ENCODE measurements at regions not wholly inside any gene's neighbourhood (a gene's known extent, or its start where the extent isn't known, plus 50 kb on each side); places are given as distances from the start of the nearest gene placed in this dataset.
A peak's percentile ranks its signal among the peaks of the same experiment; 100 is the strongest.
"Not testable (repeated sequence)": the region's sequence is repeated elsewhere in the genome, so short reads cannot be mapped to it uniquely, and the experiment has no call there.

DNA sequence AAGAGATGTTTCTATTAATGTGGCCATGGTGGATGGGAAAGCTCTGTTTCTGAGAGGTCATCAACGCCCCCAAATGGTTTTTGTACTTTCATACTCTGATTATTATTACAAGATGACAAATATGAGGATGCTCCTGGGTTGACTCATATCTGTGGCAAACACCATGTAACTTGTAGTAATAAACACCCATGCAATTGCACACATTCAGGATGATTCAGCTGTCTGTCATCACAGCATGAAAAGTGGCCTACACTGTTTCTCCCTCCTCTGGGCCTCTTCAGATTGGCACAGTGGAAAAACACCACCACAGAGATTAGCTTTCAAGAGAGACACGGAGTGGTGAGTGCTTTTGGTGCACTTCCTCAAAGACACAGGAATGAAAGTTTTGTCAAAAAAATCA, 85.4 kb downstream of the MTNR1B start:
- H3K27me3 ChIP-seq (ENCODE audit: control insufficient read depth, insufficient read depth, low read length) = no peaks in the 10 kb centered on the region
- no peak overlapping the region for H3K4me3 ChIP-seq (ENCODE audit: low read length)
- H3K4me1 ChIP-seq (ENCODE audit: control insufficient read depth, low read depth, low read length) = no peaks in the 10 kb centered on the region
- H3K9me3 ChIP-seq (ENCODE audit: control insufficient read depth, low read depth, low read length) = no peaks in the 10 kb centered on the region
- H3K9ac ChIP-seq (ENCODE audit: low read length) = no peak overlapping the region
- no peak overlapping the region for H3K27ac ChIP-seq (ENCODE audit: low read length)
- no peaks in the 10 kb centered on the region for H3K36me3 ChIP-seq (ENCODE audit: control insufficient read depth, low read depth, low read length)

- Histone ChIP-seq H3K9me3 (ENCODE audit: control insufficient read depth, low read depth, low read length) (no peaks in the 10 kb centered on the region), H3K36me3 (ENCODE audit: control insufficient read depth, low read depth, low read length) (no peaks in the 10 kb centered on the region), H3K27ac (ENCODE audit: low read length) (no peak overlapping the region), H3K4me1 (ENCODE audit: control insufficient read depth, low read depth, low read length) (no peaks in the 10 kb centered on the region), H3K4me3 (ENCODE audit: low read length) (no peak overlapping the region), H3K27me3 (ENCODE audit: control insufficient read depth, insufficient read depth, low read length) (no peaks in the 10 kb centered on the region), H3K9ac (ENCODE audit: low read length) (no peak overlapping the region)
These were observed 89.9 kb downstream of the MTNR1B start for GRCh38 chr11:93059117-93059957.

GRCh38 chr11:93063086-93063485, 93.6 kb downstream of the MTNR1B start:
- H3K27ac ChIP-seq (ENCODE audit: low read length) = no peak overlapping the region
- H3K36me3 ChIP-seq (ENCODE audit: control insufficient read depth, low read depth, low read length) = no peaks in the 10 kb centered on the region
- H3K9me3 ChIP-seq (ENCODE audit: control insufficient read depth, low read depth, low read length) = no peaks in the 10 kb centered on the region
- H3K9ac ChIP-seq (ENCODE audit: low read length) = no peak overlapping the region
- H3K27me3 ChIP-seq (ENCODE audit: control insufficient read depth, insufficient read depth, low read length) = no peaks in the 10 kb centered on the region
- no peak overlapping the region for H3K4me3 ChIP-seq (ENCODE audit: low read length)
- no peaks in the 10 kb centered on the region for H3K4me1 ChIP-seq (ENCODE audit: control insufficient read depth, low read depth, low read length)

DNA sequence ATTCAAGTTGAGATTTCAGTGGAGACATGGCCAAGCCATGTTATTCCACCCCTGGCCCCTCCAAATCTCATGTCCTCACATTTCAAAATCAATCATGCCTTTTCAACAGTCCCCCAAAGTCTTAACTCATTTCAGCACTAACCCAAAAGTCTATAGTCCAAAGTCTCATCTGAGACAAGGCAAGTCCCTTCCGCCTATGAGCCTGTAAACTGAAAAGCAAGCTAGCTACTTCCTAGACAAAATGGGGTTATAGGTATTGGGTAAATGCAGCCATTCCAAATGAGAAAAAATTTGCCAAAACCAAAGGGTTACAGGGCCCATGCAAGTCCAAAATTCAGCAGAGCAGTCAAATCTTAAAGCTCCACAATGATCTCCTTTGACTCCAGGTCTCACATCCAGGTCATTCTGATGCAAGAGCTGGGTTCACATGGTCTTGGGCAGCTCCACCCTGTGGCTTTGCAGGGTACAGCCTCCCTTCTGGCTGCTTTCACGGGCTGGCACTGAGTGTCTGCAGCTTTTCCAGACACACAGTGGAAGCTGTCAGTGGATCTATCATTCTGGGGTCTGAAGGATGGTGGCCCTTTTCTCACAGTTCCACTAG, 95.7 kb downstream of the MTNR1B start:
- not testable (repeated sequence) for H3K4me3 ChIP-seq (ENCODE audit: low read length); H3K9me3 ChIP-seq (ENCODE audit: control insufficient read depth, low read depth, low read length); H3K4me1 ChIP-seq (ENCODE audit: control insufficient read depth, low read depth, low read length); H3K36me3 ChIP-seq (ENCODE audit: control insufficient read depth, low read depth, low read length); H3K27me3 ChIP-seq (ENCODE audit: control insufficient read depth, insufficient read depth, low read length); H3K27ac ChIP-seq (ENCODE audit: low read length); H3K9ac ChIP-seq (ENCODE audit: low read length)

- no peaks in the 10 kb centered on the region for H3K36me3 ChIP-seq (ENCODE audit: control insufficient read depth, low read depth, low read length)
- no peak overlapping the region for H3K27ac ChIP-seq (ENCODE audit: low read length)
- no peak overlapping the region for H3K4me3 ChIP-seq (ENCODE audit: low read length)
These were observed 98.5 kb downstream of the MTNR1B start for GRCh38 chr11:93067881-93068390.

DNA sequence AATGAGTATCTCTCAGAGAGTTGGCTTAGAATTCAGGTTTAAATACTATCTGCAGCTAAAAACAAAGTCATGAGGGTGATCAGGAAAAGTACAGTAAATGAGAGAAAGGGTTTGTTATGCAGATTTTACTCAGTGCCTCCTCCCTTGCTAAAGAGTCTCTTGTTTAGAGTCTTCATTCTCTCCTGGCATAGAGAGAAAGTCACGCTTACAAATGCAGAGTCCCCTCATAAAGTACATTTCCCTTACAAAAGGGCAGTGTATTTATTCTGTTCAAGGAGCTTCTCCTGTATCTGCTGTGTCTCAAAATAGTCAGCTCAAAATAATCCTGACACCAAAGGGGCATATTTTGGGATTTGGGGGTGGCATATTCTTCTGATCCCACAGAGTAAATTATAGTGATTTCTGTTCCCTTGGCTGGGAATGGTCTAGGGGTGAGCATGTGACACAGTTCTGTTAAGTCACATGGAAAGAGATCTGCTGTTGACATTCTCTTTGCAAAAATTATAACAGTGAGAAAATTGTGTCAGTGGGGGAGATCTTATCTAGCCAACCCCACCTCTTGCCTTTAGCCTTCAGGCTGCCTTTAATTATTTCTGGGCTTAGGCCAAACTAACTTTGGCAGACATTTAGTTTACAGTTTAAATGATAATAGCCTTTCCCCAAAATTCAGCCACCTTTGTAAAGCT, 102.9 kb downstream of the MTNR1B start:
- H3K36me3 ChIP-seq (ENCODE audit: control insufficient read depth, low read depth, low read length) = no peaks in the 10 kb centered on the region
- peaks cover 32% of the 10 kb centered on the region for H3K4me1 ChIP-seq (ENCODE audit: control insufficient read depth, low read depth, low read length)
- no peaks in the 10 kb centered on the region for H3K27me3 ChIP-seq (ENCODE audit: control insufficient read depth, insufficient read depth, low read length)
- H3K27ac ChIP-seq (ENCODE audit: low read length) = peak overlapping the region; percentile 61
- no peaks in the 10 kb centered on the region for H3K9me3 ChIP-seq (ENCODE audit: control insufficient read depth, low read depth, low read length)
- peak overlapping the region; percentile 23 for H3K4me3 ChIP-seq (ENCODE audit: low read length)
- no peak overlapping the region for H3K9ac ChIP-seq (ENCODE audit: low read length)

More at GRCh38 chr11:93067881-93068390, 98.5 kb downstream of the MTNR1B start:
- H3K4me1 ChIP-seq (ENCODE audit: control insufficient read depth, low read depth, low read length) = peaks cover 18% of the 10 kb centered on the region
- H3K9ac ChIP-seq (ENCODE audit: low read length) = no peak overlapping the region
- no peaks in the 10 kb centered on the region for H3K9me3 ChIP-seq (ENCODE audit: control insufficient read depth, low read depth, low read length)
- H3K27me3 ChIP-seq (ENCODE audit: control insufficient read depth, insufficient read depth, low read length) = no peaks in the 10 kb centered on the region

GRCh38 chr11:93073026-93073425, 103.6 kb downstream of the MTNR1B start:
- no peaks in the 10 kb centered on the region for H3K36me3 ChIP-seq (ENCODE audit: control insufficient read depth, low read depth, low read length)
- no peaks in the 10 kb centered on the region for H3K27me3 ChIP-seq (ENCODE audit: control insufficient read depth, insufficient read depth, low read length)
- H3K27ac ChIP-seq (ENCODE audit: low read length) = peak overlapping the region; percentile 26
- H3K9ac ChIP-seq (ENCODE audit: low read length) = no peak overlapping the region
- peaks cover 32% of the 10 kb centered on the region for H3K4me1 ChIP-seq (ENCODE audit: control insufficient read depth, low read depth, low read length)
- H3K4me3 ChIP-seq (ENCODE audit: low read length) = no peak overlapping the region
- H3K9me3 ChIP-seq (ENCODE audit: control insufficient read depth, low read depth, low read length) = no peaks in the 10 kb centered on the region

DNA sequence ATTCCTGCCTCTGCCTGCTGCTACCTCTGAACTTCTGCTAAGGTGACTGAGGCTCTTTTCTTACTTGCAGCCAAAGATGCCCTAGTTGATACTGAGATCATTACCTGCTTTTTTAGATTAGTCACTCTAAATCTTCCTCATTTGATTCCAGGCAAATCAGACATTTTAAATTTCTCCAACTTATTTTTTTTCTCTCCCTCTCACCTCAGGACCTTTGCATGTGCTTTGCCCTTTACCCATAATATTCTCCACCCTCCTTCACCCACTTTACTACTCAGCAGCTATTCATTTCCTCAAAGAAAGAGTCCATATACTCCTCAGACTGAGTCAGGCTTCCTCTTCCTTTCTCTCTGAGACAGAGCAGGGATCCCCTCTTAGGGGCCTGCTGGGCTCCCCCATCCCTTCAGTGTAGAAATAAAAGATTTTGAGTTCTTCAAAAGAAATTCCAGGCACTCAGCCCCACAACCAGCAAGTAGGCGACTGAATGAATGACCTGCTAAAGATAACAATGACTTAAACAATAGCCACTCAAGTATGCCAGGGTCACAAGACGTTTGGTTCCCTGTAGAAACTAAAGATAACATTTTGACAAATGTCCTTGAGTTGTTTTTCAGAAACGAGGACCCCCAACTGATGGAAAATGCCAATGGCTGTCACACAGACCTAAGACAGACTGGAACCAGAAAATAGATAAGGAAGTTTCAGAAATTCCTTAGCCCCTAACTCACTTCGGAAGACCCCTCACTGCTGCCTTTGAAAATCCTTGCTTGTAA, 104.2 kb downstream of the MTNR1B start:
- no peaks in the 10 kb centered on the region for H3K9me3 ChIP-seq (ENCODE audit: control insufficient read depth, low read depth, low read length)
- no peaks in the 10 kb centered on the region for H3K27me3 ChIP-seq (ENCODE audit: control insufficient read depth, insufficient read depth, low read length)
- no peaks in the 10 kb centered on the region for H3K36me3 ChIP-seq (ENCODE audit: control insufficient read depth, low read depth, low read length)
- H3K4me3 ChIP-seq (ENCODE audit: low read length) = no peak overlapping the region
- no peak overlapping the region for H3K9ac ChIP-seq (ENCODE audit: low read length)
- H3K27ac ChIP-seq (ENCODE audit: low read length) = peak overlapping the region; percentile 26
- H3K4me1 ChIP-seq (ENCODE audit: control insufficient read depth, low read depth, low read length) = peaks cover 32% of the 10 kb centered on the region

- Histone ChIP-seq H3K4me1 (ENCODE audit: control insufficient read depth, low read depth, low read length) (peaks cover 38% of the 10 kb centered on the region), H3K4me3 (ENCODE audit: low read length) (no peak overlapping the region), H3K27me3 (ENCODE audit: control insufficient read depth, insufficient read depth, low read length) (no peaks in the 10 kb centered on the region), H3K36me3 (ENCODE audit: control insufficient read depth, low read depth, low read length) (no peaks in the 10 kb centered on the region), H3K9me3 (ENCODE audit: control insufficient read depth, low read depth, low read length) (no peaks in the 10 kb centered on the region), H3K9ac (ENCODE audit: low read length) (no peak overlapping the region), H3K27ac (ENCODE audit: low read length) (peak overlapping the region; percentile 9)
These were observed 104.9 kb downstream of the MTNR1B start for GRCh38 chr11:93074352-93074751.

- Histone ChIP-seq H3K4me1 (ENCODE audit: control insufficient read depth, low read depth, low read length) (peaks cover 32% of the 10 kb centered on the region), H3K9me3 (ENCODE audit: control insufficient read depth, low read depth, low read length) (no peaks in the 10 kb centered on the region), H3K27me3 (ENCODE audit: control insufficient read depth, insufficient read depth, low read length) (no peaks in the 10 kb centered on the region), H3K4me3 (ENCODE audit: low read length) (no peak overlapping the region), H3K36me3 (ENCODE audit: control insufficient read depth, low read depth, low read length) (no peaks in the 10 kb centered on the region), H3K27ac (ENCODE audit: low read length) (no peak overlapping the region), H3K9ac (ENCODE audit: low read length) (no peak overlapping the region)
These were observed 106.3 kb downstream of the MTNR1B start for GRCh38 chr11:93075782-93076181.

- Histone ChIP-seq H3K36me3 (ENCODE audit: control insufficient read depth, low read depth, low read length) (no peaks in the 10 kb centered on the region), H3K27me3 (ENCODE audit: control insufficient read depth, insufficient read depth, low read length) (no peaks in the 10 kb centered on the region), H3K27ac (ENCODE audit: low read length) (no peak overlapping the region), H3K4me1 (ENCODE audit: control insufficient read depth, low read depth, low read length) (peaks cover 22% of the 10 kb centered on the region), H3K9me3 (ENCODE audit: control insufficient read depth, low read depth, low read length) (no peaks in the 10 kb centered on the region), H3K4me3 (ENCODE audit: low read length) (no peak overlapping the region), H3K9ac (ENCODE audit: low read length) (no peak overlapping the region)
These were observed 110.8 kb downstream of the MTNR1B start for GRCh38 chr11:93080146-93080759.
